Neural crest cell (in vitro differentiated cells): ENCODE measurements at regions not wholly inside any gene's neighbourhood (a gene's known extent, or its start where the extent isn't known, plus 50 kb on each side); places are given as distances from the start of the nearest gene placed in this dataset.

Source experiments
- DNase-seq: peaks from one replicate; pipeline ENCODE4 v3.0.0; 2021; ENCODE audit warnings: low read depth, mixed read lengths, low spot score
- H3K27ac Mint-ChIP-seq: one replicate; pipeline ENCODE4 v1.8.0; 2021; ENCODE audit warnings: mild to moderate bottlenecking, mixed read lengths; ENCODE audit not compliant: unreplicated experiment
- H3K27me3 Mint-ChIP-seq: 2 replicates; pipeline ENCODE4 v1.8.0; 2021; ENCODE audit warnings: low read depth, mild to moderate bottlenecking, mixed read lengths
- H3K36me3 Mint-ChIP-seq: 2 replicates; pipeline ENCODE4 v1.8.0; 2021; ENCODE audit warnings: low read depth, mild to moderate bottlenecking, mixed read lengths
- H3K4me1 Mint-ChIP-seq: 2 replicates; pipeline ENCODE4 v1.8.0; 2021; ENCODE audit warnings: mixed read lengths
- H3K4me3 Mint-ChIP-seq: one replicate; pipeline ENCODE4 v1.8.0; 2021; ENCODE audit warnings: mild to moderate bottlenecking, mixed read lengths
- H3K9me3 Mint-ChIP-seq: 2 replicates; pipeline ENCODE4 v1.8.0; 2021; ENCODE audit warnings: mixed read lengths
- CTCF ChIP-seq: fragments of 200-600 bp; sonication (generic); conservative IDR thresholded peaks from 2 replicates; pipeline ENCODE4 v1.5.0; 2021; ENCODE audit warnings: antibody characterized with exemption, mild to moderate bottlenecking

GRCh38 chr4:60078984-60079383 is 1121.1 kb upstream of the ADGRL3 start:
- H3K4me1 Mint-ChIP-seq, result no peaks in the 10 kb centered on the region
- H3K9me3 Mint-ChIP-seq, result peaks cover 16% of the 10 kb centered on the region

GRCh38 chr4:60081839-60082238 is 1118.3 kb upstream of the ADGRL3 start:
- Mint-ChIP-seq H3K36me3 (peaks cover 3% of the 10 kb centered on the region), H3K27ac (no peak overlapping the region), H3K27me3 (no peaks in the 10 kb centered on the region), H3K9me3 (peaks cover 25% of the 10 kb centered on the region), H3K4me1 (no peaks in the 10 kb centered on the region), H3K4me3 (no peak overlapping the region)
- no peak for TF ChIP-seq CTCF
- no peak for DNase-seq

More at GRCh38 chr4:60078984-60079383, 1121.1 kb upstream of the ADGRL3 start:
- Mint-ChIP-seq H3K36me3 (no peaks in the 10 kb centered on the region), H3K4me3 (no peak overlapping the region), H3K27me3 (no peaks in the 10 kb centered on the region), H3K27ac (no peak overlapping the region)
- TF ChIP-seq CTCF, result no peak
- DNase-seq, result no peak

- Mint-ChIP-seq H3K4me3 (no peak overlapping the region), H3K36me3 (peaks cover 5% of the 10 kb centered on the region), H3K9me3 (peaks cover 14% of the 10 kb centered on the region), H3K4me1 (peaks cover 15% of the 10 kb centered on the region), H3K27me3 (no peaks in the 10 kb centered on the region), H3K27ac (peak overlapping the region; percentile 97)
- DNase-seq, result no peak
- no peak for TF ChIP-seq CTCF
Observed at GRCh38 chr4:60088807-60089486, 1111.2 kb upstream of the ADGRL3 start.

- Mint-ChIP-seq H3K4me3 (no peak overlapping the region), H3K4me1 (peaks cover 15% of the 10 kb centered on the region), H3K27me3 (no peaks in the 10 kb centered on the region), H3K27ac (peak overlapping the region; percentile 97), H3K9me3 (peaks cover 14% of the 10 kb centered on the region), H3K36me3 (peaks cover 5% of the 10 kb centered on the region)
- no peak for TF ChIP-seq CTCF
- DNase-seq, result no peak
Observed at GRCh38 chr4:60089546-60090273, 1110.4 kb upstream of the ADGRL3 start.

- H3K9me3 Mint-ChIP-seq, result peaks cover 5% of the 10 kb centered on the region
- TF ChIP-seq CTCF, result no peak
- no peak for DNase-seq
- no peaks in the 10 kb centered on the region for H3K4me1 Mint-ChIP-seq
- no peaks in the 10 kb centered on the region for H3K27me3 Mint-ChIP-seq
- H3K36me3 Mint-ChIP-seq, result no peaks in the 10 kb centered on the region
- no peak overlapping the region for H3K4me3 Mint-ChIP-seq
- H3K27ac Mint-ChIP-seq, result no peak overlapping the region
Observed at GRCh38 chr4:60096676-60097075, 1103.5 kb upstream of the ADGRL3 start.
